Activated CD8-positive, alpha-beta memory T cell treated with anti-CD3 and anti-CD28 coated beads, Interleukin-2, amount 10 ng/mL, durations not matched to agents 7 days and 5 days (primary cell): ENCODE measurements at regions not wholly inside any gene's neighbourhood (a gene's known extent, or its start where the extent isn't known, plus 50 kb on each side); places are given as distances from the start of the nearest gene placed in this dataset.

Experiments used
- ATAC-seq: fragments of 150-1000 bp; cut with Tn5 transposase; one replicate; pipeline ENCODE4 v1.10.0; 2021; ENCODE audit warnings: moderate library complexity
- CTCF ChIA-PET: fragments of 350-600 bp; sonication (Branson Sonifier 250); formaldehyde crosslinking; loops from one replicate; lab custom pipeline; 2021; ENCODE audit warnings: antibody characterized with exemption; lab: Charles Lee
- DNase-seq: peaks from one replicate; pipeline ENCODE4 v3.0.0-alpha.2; 2020
- H3K27ac Mint-ChIP-seq: one replicate; pipeline ENCODE4 v1.8.0; 2021; ENCODE audit warnings: mild to moderate bottlenecking, mixed read lengths
- H3K27me3 Mint-ChIP-seq: one replicate; pipeline ENCODE4 v1.8.0; 2021; ENCODE audit warnings: mixed read lengths
- H3K36me3 Mint-ChIP-seq: one replicate; pipeline ENCODE4 v1.8.0; 2021; ENCODE audit warnings: mild to moderate bottlenecking, mixed read lengths
- H3K4me1 Mint-ChIP-seq: one replicate; pipeline ENCODE4 v1.8.0; 2021; ENCODE audit warnings: mixed read lengths
- H3K4me3 Mint-ChIP-seq: one replicate; pipeline ENCODE4 v1.8.0; 2021; ENCODE audit warnings: mild to moderate bottlenecking, moderate library complexity, mixed read lengths
- H3K9me3 Mint-ChIP-seq: one replicate; pipeline ENCODE4 v1.8.0; 2022; ENCODE audit warnings: low read depth, mixed read lengths

DNA sequence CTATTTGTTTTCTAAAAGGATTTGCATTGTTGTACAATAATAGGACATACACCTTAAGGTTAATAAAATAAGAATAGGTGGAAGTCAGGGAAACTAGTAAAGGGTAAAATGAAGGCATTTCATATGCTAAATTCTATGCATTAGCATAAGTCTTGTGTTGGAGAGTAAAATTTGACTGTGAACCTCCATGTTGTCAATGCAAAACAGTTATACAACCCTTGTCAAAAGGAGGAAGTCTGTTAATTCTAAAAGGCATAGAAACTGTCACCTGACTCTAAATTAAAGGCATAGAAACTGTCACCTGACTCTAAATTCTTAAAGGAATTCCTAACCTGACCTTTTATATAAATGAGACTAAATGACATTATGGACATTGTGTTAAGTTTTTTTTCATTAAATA is 291.8 kb downstream of the OLFM3 start:
- CTCF ChIA-PET = no interaction called here
- H3K27me3 Mint-ChIP-seq = no peaks in the 10 kb centered on the region
- H3K4me3 Mint-ChIP-seq = no peak overlapping the region
- no peak for DNase-seq
- H3K27ac Mint-ChIP-seq = no peak overlapping the region
- no peak for ATAC-seq
- H3K36me3 Mint-ChIP-seq = no peaks in the 10 kb centered on the region
- no peaks in the 10 kb centered on the region for H3K4me1 Mint-ChIP-seq
- H3K9me3 Mint-ChIP-seq = no peaks in the 10 kb centered on the region

DNA sequence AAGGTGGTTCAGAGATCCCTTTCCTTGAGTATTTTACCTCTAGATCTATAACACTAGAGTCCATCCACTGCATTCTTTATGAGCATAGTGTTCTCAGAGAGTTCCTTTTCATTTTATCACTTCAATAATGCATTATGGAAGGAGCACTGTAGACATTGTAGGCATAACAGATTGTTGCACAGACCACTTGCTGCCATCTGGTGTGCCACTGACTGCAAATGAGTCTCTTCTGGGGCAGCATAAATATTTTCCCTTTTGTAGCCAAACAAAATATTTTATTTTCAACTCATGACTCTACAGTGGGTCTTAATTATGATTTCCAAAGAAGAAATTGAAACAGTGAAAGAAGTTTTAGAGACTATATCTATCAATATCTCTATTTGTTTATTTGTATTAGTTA is 290.4 kb downstream of the OLFM3 start:
- H3K4me1 Mint-ChIP-seq = no peaks in the 10 kb centered on the region
- H3K36me3 Mint-ChIP-seq = no peaks in the 10 kb centered on the region
- DNase-seq = no peak
- no peaks in the 10 kb centered on the region for H3K9me3 Mint-ChIP-seq
- H3K27me3 Mint-ChIP-seq = no peaks in the 10 kb centered on the region
- ATAC-seq = no peak
- no peak overlapping the region for H3K27ac Mint-ChIP-seq
- no peak overlapping the region for H3K4me3 Mint-ChIP-seq
- CTCF ChIA-PET = no interaction called here

DNA sequence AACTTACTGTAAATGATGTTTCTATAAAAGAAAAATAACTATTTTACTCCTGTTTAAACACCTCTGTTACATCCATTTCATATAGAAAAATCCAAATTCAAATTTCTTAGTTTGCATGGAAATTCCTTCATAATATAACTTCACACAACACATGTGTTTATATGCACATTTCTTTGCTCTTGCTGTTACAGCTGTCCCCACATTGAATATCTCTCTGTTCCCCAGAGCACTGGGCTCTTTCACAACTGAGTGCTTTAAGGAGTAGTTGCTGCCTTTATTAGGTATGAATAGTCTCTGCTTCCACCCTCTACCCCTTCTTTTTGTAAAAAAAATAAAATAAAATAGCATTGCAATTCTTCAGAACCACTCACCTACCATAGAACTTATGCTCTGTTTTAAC is 287.0 kb downstream of the OLFM3 start:
- Mint-ChIP-seq H3K4me1 (no peaks in the 10 kb centered on the region), H3K27ac (no peak overlapping the region), H3K36me3 (no peaks in the 10 kb centered on the region), H3K4me3 (no peak overlapping the region), H3K27me3 (no peaks in the 10 kb centered on the region), H3K9me3 (no peaks in the 10 kb centered on the region)
- CTCF ChIA-PET = no interaction called here
- no peak for DNase-seq
- no peak for ATAC-seq

DNA sequence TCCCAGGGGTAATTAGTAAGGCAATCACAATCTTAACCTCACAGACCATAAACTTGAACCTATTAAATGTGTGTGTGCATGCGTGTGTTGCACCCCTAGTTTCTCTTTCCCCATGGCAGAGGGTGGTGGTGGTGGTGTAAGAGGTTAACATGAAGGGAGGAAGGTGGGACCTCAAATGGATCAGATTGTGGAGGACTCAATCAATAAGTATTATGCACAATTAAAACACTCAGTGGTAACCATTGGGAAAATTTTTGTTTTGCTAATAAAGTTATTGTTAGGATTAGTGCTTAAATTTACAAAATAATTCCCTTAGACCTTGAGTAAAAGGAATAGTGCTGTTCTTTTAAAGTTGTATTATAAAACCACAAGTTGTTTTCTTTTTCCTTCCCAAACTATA is 283.0 kb downstream of the OLFM3 start:
- no peaks in the 10 kb centered on the region for H3K36me3 Mint-ChIP-seq
- H3K4me1 Mint-ChIP-seq = no peaks in the 10 kb centered on the region
- H3K27me3 Mint-ChIP-seq = no peaks in the 10 kb centered on the region
- ATAC-seq (no peak), DNase-seq (no peak)
- CTCF ChIA-PET = no interaction called here
- no peaks in the 10 kb centered on the region for H3K9me3 Mint-ChIP-seq
- H3K27ac Mint-ChIP-seq = no peak overlapping the region
- H3K4me3 Mint-ChIP-seq = no peak overlapping the region

DNA sequence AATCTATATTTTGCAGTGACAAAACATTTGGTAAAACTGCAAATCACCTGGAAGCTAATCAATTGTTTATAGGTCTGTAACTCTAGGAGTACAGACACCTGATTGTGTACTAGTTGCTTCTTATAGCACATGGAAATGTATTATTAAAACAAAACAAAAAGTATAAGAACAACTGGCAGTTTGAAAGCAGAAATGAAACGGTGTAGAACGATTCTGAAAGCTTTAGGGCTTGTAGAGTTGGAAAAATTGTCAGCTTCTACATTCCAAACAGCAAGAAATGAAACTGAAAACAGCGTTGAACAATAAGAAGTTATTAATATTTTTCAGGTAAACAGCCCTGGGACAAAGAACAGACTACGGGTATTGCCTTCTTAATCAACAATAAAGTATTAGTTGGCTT is 273.3 kb downstream of the OLFM3 start:
- no peaks in the 10 kb centered on the region for H3K9me3 Mint-ChIP-seq
- H3K27ac Mint-ChIP-seq = no peak overlapping the region
- H3K36me3 Mint-ChIP-seq = no peaks in the 10 kb centered on the region
- H3K27me3 Mint-ChIP-seq = no peaks in the 10 kb centered on the region
- CTCF ChIA-PET = no interaction called here
- DNase-seq = no peak
- no peaks in the 10 kb centered on the region for H3K4me1 Mint-ChIP-seq
- no peak overlapping the region for H3K4me3 Mint-ChIP-seq
- ATAC-seq = no peak

DNA sequence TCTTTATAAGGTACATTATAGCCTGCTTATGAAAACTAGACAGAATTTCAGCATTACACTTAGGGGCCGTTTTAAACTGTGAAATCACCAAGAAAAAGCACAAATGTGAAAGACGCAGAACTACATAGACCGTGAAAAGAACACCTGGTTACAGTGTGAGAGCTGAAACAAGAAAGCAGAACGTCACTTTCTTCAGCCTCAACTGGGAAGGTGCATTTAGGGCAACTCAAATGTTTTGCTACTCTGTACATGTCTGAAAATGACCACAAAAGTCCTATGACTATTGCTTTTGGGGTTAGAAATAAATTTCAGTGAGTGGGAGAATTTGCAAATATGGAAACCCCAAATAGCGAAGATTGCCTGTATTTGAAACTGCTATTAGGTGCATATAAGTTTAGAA is 268.7 kb downstream of the OLFM3 start:
- DNase-seq (no peak), ATAC-seq (no peak)
- Mint-ChIP-seq H3K4me3 (no peak overlapping the region), H3K27ac (no peak overlapping the region), H3K36me3 (no peaks in the 10 kb centered on the region), H3K9me3 (no peaks in the 10 kb centered on the region), H3K4me1 (no peaks in the 10 kb centered on the region), H3K27me3 (no peaks in the 10 kb centered on the region)
- CTCF ChIA-PET = no interaction called here

DNA sequence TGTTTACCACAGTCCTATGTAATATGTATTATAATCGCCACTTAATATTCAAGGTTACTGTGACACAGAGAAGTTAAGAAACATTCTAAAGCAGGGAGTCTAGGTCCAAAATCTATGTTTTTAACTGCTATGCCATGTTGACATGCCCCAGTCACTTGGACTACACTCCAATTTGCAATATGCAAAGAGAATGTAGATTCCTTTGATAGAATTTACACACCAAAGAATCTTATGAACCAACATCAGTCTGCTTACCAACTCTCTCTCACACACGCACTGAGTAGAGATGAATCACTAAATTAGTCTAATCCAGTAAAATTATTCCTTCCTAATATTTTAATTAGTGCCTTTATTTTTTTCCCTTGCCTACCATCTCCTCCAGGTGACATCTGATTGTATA is 266.2 kb downstream of the OLFM3 start:
- no peaks in the 10 kb centered on the region for H3K9me3 Mint-ChIP-seq
- CTCF ChIA-PET = no interaction called here
- no peak for DNase-seq
- H3K27ac Mint-ChIP-seq = no peak overlapping the region
- no peak for ATAC-seq
- H3K4me3 Mint-ChIP-seq = no peak overlapping the region
- no peaks in the 10 kb centered on the region for H3K4me1 Mint-ChIP-seq
- no peaks in the 10 kb centered on the region for H3K36me3 Mint-ChIP-seq
- no peaks in the 10 kb centered on the region for H3K27me3 Mint-ChIP-seq

DNA sequence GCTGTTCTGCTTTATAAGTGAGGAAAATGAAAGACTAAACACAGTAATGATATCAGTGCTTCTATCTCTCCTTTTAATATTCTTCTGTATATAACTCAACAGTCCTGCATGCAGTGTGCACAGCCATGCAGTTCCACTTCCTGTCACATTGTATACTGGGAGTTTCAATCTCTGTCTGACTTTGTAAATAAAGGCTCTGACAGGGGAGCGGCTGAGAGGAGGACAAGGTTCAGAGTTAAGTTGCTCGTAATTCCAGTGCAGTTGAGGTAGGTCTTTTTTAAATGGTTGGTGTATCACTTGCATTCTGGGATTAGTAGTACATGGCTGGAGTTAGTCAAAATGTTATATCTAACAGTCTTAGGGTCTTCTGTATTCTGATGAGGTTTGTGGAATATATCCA is 264.5 kb downstream of the OLFM3 start:
- Mint-ChIP-seq H3K9me3 (no peaks in the 10 kb centered on the region), H3K4me1 (no peaks in the 10 kb centered on the region), H3K27ac (no peak overlapping the region), H3K36me3 (no peaks in the 10 kb centered on the region), H3K4me3 (no peak overlapping the region), H3K27me3 (no peaks in the 10 kb centered on the region)
- CTCF ChIA-PET = no interaction called here
- DNase-seq = no peak
- ATAC-seq = no peak

DNA sequence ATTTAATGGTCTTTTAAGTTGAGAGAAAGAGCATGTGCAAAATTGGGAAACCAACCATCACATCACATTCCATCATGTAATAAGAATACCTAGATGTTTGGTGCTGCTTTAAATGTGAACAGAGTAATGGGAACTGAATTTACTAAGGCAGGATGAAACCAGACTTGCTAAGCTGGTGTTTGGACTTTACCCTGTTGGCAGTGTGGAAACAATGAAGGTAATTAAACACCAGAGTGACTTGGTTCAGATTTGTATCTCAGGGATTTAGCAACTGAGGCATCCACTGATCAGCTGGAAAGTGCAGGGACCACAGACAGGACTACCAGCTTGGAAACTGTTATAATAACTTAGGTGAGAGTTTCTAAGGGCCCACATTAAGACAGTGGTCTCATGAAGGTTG is 263.4 kb downstream of the OLFM3 start:
- CTCF ChIA-PET = no interaction called here

DNA sequence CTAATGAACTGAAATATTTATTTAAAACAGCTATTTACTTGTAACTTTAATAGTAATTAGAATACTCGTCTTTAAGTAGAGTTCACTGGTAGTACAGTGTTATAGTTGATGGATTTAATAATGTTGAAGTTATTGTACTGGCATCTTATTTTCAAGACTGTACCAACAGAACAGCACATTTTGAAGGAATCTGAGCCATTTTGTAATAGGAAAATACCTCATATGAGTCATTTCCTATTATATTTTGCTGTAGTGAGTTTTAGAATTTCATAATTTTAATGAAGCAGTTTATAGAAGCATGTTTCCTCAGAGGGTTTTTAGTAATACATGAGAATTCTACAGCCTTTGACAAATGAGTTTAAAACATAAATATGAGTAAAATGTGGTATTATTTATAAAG is 258.3 kb downstream of the OLFM3 start:
- Mint-ChIP-seq H3K9me3 (no peaks in the 10 kb centered on the region), H3K27me3 (no peaks in the 10 kb centered on the region)

More for the DNA sequence above, 263.4 kb downstream of the OLFM3 start:
- no peak overlapping the region for H3K4me3 Mint-ChIP-seq
- H3K27ac Mint-ChIP-seq = no peak overlapping the region
- H3K4me1 Mint-ChIP-seq = no peaks in the 10 kb centered on the region
- DNase-seq = no peak
- no peaks in the 10 kb centered on the region for H3K36me3 Mint-ChIP-seq
- ATAC-seq = no peak
- no peaks in the 10 kb centered on the region for H3K9me3 Mint-ChIP-seq
- no peaks in the 10 kb centered on the region for H3K27me3 Mint-ChIP-seq

DNA sequence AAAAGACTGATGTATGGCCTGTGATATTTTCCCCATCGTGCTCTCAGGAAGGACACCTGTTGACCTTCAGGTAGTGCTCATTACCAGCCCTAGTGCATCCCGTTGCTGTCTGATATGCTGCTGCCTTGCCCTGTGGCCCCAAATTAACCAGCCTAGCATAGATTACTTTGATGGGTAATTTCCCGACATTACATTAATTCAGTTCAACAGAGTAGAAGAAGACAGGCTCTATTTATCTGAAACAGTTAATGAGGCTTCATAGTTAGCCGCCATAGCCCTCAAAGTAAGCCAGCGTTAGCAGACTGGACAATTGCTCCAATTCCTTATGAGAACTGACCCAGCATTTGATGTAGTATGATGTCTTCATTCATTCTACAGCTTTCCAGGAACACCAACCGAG is 257.6 kb downstream of the OLFM3 start:
- no peaks in the 10 kb centered on the region for H3K27me3 Mint-ChIP-seq
- no peak overlapping the region for H3K4me3 Mint-ChIP-seq

More for the DNA sequence above, 258.3 kb downstream of the OLFM3 start:
- no peaks in the 10 kb centered on the region for H3K4me1 Mint-ChIP-seq
- H3K27ac Mint-ChIP-seq = no peak overlapping the region
- DNase-seq (no peak), ATAC-seq (no peak)
- H3K36me3 Mint-ChIP-seq = no peaks in the 10 kb centered on the region
- CTCF ChIA-PET = no interaction called here
- H3K4me3 Mint-ChIP-seq = no peak overlapping the region

DNA sequence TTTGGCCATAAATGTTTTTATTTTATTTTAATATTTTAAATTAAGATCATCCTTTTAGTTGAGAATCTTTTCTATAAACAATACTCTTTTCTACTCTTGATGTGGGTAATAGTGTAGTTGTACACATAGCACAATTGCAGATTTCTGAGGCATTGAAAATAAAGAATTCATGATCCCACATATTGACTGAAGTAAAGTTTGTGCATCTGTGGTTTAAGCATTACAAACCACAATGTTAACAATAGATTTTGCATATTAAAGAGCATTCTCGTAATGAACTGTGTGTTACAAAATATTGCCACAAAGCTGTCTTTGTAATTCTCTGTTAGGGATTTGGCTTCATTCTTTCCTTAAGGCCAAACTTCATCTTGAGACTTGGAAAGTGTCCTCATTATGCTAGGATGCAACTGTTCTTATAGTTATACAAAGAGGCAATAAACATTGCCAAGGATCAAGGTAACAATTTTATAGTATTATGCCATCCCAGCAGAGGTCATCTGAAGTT is 256.8 kb downstream of the OLFM3 start:
- ATAC-seq (no peak), DNase-seq (no peak)
- H3K4me3 Mint-ChIP-seq = no peak overlapping the region
- no peak overlapping the region for H3K27ac Mint-ChIP-seq
- CTCF ChIA-PET = no interaction called here
- no peaks in the 10 kb centered on the region for H3K27me3 Mint-ChIP-seq
- no peaks in the 10 kb centered on the region for H3K4me1 Mint-ChIP-seq
- no peaks in the 10 kb centered on the region for H3K9me3 Mint-ChIP-seq
- no peaks in the 10 kb centered on the region for H3K36me3 Mint-ChIP-seq

More for the DNA sequence above, 257.6 kb downstream of the OLFM3 start:
- no peaks in the 10 kb centered on the region for H3K36me3 Mint-ChIP-seq
- H3K27ac Mint-ChIP-seq = no peak overlapping the region
- CTCF ChIA-PET = no interaction called here
- ATAC-seq (no peak), DNase-seq (no peak)
- no peaks in the 10 kb centered on the region for H3K9me3 Mint-ChIP-seq
- H3K4me1 Mint-ChIP-seq = no peaks in the 10 kb centered on the region

DNA sequence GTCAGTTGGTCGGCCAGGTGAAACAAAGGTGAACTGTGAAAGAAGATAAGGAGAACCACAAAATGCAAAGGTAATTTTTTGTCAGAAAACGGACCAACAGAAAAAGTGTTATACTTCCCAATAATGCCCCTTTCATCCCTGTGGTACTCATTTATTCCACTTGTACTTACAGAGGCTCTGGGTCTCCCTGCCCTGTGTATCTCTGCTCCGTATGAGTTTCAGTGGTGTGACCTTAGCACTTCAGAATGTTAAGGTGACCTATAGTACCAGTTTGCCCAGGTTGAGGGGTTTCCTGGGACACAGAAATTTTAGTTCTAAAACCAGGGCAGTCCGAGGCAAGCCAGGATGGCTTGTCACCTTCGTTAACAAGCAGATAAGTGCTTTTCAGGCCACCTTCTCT is 254.8 kb downstream of the OLFM3 start:
- no peak for ATAC-seq
- CTCF ChIA-PET = no interaction called here

DNA sequence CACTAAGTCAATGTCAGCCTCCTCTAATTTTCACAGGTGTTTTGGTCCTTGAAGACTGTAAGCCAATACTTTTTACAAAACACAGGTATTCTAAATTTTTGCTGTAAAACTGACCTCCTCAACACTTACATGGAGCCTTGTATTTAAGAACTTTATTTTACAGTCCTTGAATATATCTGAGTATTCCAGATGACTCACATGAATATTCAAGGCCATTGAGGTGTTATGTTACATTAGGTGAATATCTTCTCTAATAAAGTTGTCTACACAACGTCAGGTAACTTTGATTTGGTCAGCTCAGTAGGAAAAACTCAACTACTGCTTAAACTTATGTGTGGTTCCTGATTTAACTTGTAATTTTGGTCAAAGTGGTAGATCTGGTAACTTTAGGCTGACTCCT is 254.2 kb downstream of the OLFM3 start:
- no peaks in the 10 kb centered on the region for H3K9me3 Mint-ChIP-seq
- no peaks in the 10 kb centered on the region for H3K27me3 Mint-ChIP-seq
- no peak for DNase-seq
- no peaks in the 10 kb centered on the region for H3K4me1 Mint-ChIP-seq
- no peak overlapping the region for H3K27ac Mint-ChIP-seq
- no peak overlapping the region for H3K4me3 Mint-ChIP-seq
- H3K36me3 Mint-ChIP-seq = no peaks in the 10 kb centered on the region
- ATAC-seq = no peak
- CTCF ChIA-PET = no interaction called here

More for the DNA sequence above, 254.8 kb downstream of the OLFM3 start:
- DNase-seq = no peak
- no peaks in the 10 kb centered on the region for H3K4me1 Mint-ChIP-seq
- H3K27ac Mint-ChIP-seq = no peak overlapping the region
- no peaks in the 10 kb centered on the region for H3K9me3 Mint-ChIP-seq
- H3K36me3 Mint-ChIP-seq = no peaks in the 10 kb centered on the region
- no peaks in the 10 kb centered on the region for H3K27me3 Mint-ChIP-seq
- no peak overlapping the region for H3K4me3 Mint-ChIP-seq
